OCI-LY3 (cell line): ENCODE measurements at regions not wholly inside any gene's neighbourhood (a gene's known extent, or its start where the extent isn't known, plus 50 kb on each side); places are given as distances from the start of the nearest gene placed in this dataset.
A peak's percentile ranks its signal among the peaks of the same experiment; 100 is the strongest.

Experiments
- H2AFZ ChIP-seq: fragments of 200-600, 300-600 bp; shearing (Covaris generic); 2 replicates; pipeline ENCODE4 v1.6.0; 2014; ENCODE audit warnings: antibody characterized with exemption, low read depth, low read length
- H3K27ac ChIP-seq: fragments of 200-600, 300-600 bp; sonication (generic); 2 replicates; pipeline ENCODE4 v1.5.1; 2014; ENCODE audit warnings: mild to moderate bottlenecking, low read length, moderate library complexity, mixed read lengths
- H3K27me3 ChIP-seq: fragments of 200-600, 300-600 bp; sonication (generic); 2 replicates; pipeline ENCODE4 v1.6.1; 2014; ENCODE audit warnings: low read depth, low read length, mixed read lengths
- H3K36me3 ChIP-seq: fragments of 200-600, 300-600 bp; sonication (generic); replicated peaks from 2 replicates; pipeline ENCODE3; 2014; ENCODE audit warnings: low read depth, low read length, mixed read lengths
- H3K4me1 ChIP-seq: fragments of 300-600, 200-600 bp; sonication (generic); 2 replicates; pipeline ENCODE4 v1.6.1; 2014; ENCODE audit warnings: low read length, mixed read lengths
- H3K4me2 ChIP-seq: fragments of 200-600, 300-600 bp; sonication (generic); 2 replicates; pipeline ENCODE4 v1.6.1; 2014; ENCODE audit warnings: low read length, mixed read lengths
- H3K4me3 ChIP-seq: fragments of 300-600, 200-600 bp; sonication (generic); 2 replicates; pipeline ENCODE4 v1.5.1; 2014; ENCODE audit warnings: antibody characterized with exemption, mild to moderate bottlenecking, low read length, moderate library complexity
- H3K79me2 ChIP-seq: fragments of 300-600, 200-600 bp; shearing (Covaris generic); 2 replicates; pipeline ENCODE4 v1.6.1; 2014; ENCODE audit warnings: mild to moderate bottlenecking, low read length, mixed read lengths
- H3K9ac ChIP-seq: fragments of 300-600, 200-600 bp; shearing (Covaris generic); 2 replicates; pipeline ENCODE4 v1.6.0; 2014; ENCODE audit warnings: mild to moderate bottlenecking, low read length, moderate library complexity
- H3K9me3 ChIP-seq: fragments of 200-600, 300-600 bp; shearing (Covaris generic); 2 replicates; pipeline ENCODE4 v1.6.1; 2014; ENCODE audit warnings: low read length, mixed read lengths; ENCODE audit not compliant: insufficient read depth
- H4K20me1 ChIP-seq: fragments of 200-600, 300-600 bp; sonication (generic); 2 replicates; pipeline ENCODE4 v1.6.1; 2016; ENCODE audit warnings: low read length, mixed read lengths; ENCODE audit not compliant: insufficient read depth
- EZH2phosphoT487 ChIP-seq: fragments of 200-600 bp; shearing (Covaris generic); IDR thresholded peaks from 2 replicates; pipeline ENCODE4 v1.6.1; 2018; ENCODE audit warnings: antibody characterized with exemption, mixed run types, low read depth
- TF ChIP-seq, protein P1 (sequence below): fragments of 200-600, 300-600 bp; sonication (generic); IDR thresholded peaks from 2 replicates; pipeline ENCODE4 v1.5.1; 2014; ENCODE audit warnings: antibody characterized with exemption, low read length, low read depth

GRCh38 chr4:158313566-158313965 is 103.3 kb downstream of the TMEM144 start:
- TF ChIP-seq, protein P1, sequence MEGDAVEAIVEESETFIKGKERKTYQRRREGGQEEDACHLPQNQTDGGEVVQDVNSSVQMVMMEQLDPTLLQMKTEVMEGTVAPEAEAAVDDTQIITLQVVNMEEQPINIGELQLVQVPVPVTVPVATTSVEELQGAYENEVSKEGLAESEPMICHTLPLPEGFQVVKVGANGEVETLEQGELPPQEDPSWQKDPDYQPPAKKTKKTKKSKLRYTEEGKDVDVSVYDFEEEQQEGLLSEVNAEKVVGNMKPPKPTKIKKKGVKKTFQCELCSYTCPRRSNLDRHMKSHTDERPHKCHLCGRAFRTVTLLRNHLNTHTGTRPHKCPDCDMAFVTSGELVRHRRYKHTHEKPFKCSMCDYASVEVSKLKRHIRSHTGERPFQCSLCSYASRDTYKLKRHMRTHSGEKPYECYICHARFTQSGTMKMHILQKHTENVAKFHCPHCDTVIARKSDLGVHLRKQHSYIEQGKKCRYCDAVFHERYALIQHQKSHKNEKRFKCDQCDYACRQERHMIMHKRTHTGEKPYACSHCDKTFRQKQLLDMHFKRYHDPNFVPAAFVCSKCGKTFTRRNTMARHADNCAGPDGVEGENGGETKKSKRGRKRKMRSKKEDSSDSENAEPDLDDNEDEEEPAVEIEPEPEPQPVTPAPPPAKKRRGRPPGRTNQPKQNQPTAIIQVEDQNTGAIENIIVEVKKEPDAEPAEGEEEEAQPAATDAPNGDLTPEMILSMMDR = no peak
- TF ChIP-seq EZH2phosphoT487 = no peak
- no peak overlapping the region for H2AFZ ChIP-seq

DNA sequence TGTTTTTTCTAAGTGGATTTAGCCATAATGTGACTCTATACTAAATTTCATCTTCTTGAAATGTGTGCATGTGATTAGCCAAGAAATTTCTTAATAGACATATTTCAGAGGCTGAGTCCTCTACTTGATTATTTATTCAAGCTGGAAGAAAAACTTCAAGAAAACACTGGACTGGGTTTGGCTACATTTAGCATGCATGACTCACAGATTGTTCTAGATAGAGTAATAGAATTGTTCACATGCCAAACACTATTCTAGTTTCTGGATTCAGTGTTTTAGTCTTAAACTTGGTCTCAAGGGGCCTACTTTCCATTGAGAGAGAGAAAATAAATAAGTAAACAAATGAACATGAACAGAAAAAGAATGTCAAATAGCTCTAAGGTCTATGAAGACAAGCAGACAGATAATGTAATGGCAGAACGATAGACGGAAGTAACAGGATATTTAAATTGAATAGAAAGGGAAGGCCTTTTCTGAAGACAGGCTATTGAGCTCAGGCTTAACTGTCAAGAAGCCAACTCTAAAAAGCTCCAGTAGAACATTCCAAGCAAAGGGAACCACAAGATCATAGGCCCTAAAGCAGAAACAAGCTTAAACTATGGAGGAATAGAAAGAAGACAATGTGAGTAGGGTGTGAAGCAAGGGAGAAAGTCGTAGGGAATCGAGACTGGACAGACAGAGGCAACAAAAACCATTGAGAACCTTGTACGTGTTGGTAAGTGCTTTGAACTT is 104.6 kb downstream of the TMEM144 start:
- H3K9ac ChIP-seq = no peak overlapping the region

More at GRCh38 chr4:158313566-158313965, 103.3 kb downstream of the TMEM144 start:
- no peaks in the 10 kb centered on the region for H3K79me2 ChIP-seq
- no peaks in the 10 kb centered on the region for H4K20me1 ChIP-seq
- no peak overlapping the region for H3K4me3 ChIP-seq
- peaks cover 2% of the 10 kb centered on the region for H3K36me3 ChIP-seq
- no peak overlapping the region for H3K4me2 ChIP-seq
- H3K9me3 ChIP-seq = no peaks in the 10 kb centered on the region
- H3K27me3 ChIP-seq = peaks cover 23% of the 10 kb centered on the region; the same call in 1 of the 2 replicates
- no peak overlapping the region for H3K27ac ChIP-seq
- H3K9ac ChIP-seq = no peak overlapping the region
- peaks cover 14% of the 10 kb centered on the region for H3K4me1 ChIP-seq

GRCh38 chr4:158315706-158316105 is 105.4 kb downstream of the TMEM144 start:
- Histone ChIP-seq H3K9me3 (no peaks in the 10 kb centered on the region), H4K20me1 (no peaks in the 10 kb centered on the region), H3K4me3 (no peak overlapping the region), H3K36me3 (no peaks in the 10 kb centered on the region), H2AFZ (no peak overlapping the region), H3K27me3 (peaks cover 36% of the 10 kb centered on the region; the same call in 1 of the 2 replicates), H3K9ac (no peak overlapping the region), H3K4me1 (peaks cover 14% of the 10 kb centered on the region), H3K79me2 (no peaks in the 10 kb centered on the region), H3K4me2 (no peak overlapping the region), H3K27ac (no peak overlapping the region)
- TF ChIP-seq, protein P1 = no peak
- TF ChIP-seq EZH2phosphoT487 = no peak

More for the DNA sequence above, 104.6 kb downstream of the TMEM144 start:
- peaks cover 32% of the 10 kb centered on the region; the same call in 1 of the 2 replicates for H3K27me3 ChIP-seq
- H3K27ac ChIP-seq = no peak overlapping the region
- H3K36me3 ChIP-seq = no peaks in the 10 kb centered on the region
- no peak overlapping the region for H2AFZ ChIP-seq
- TF ChIP-seq, protein P1 = no peak
- peaks cover 14% of the 10 kb centered on the region for H3K4me1 ChIP-seq
- H3K4me2 ChIP-seq = no peak overlapping the region
- H3K4me3 ChIP-seq = no peak overlapping the region
- H3K9me3 ChIP-seq = no peaks in the 10 kb centered on the region
- no peaks in the 10 kb centered on the region for H3K79me2 ChIP-seq
- H4K20me1 ChIP-seq = no peaks in the 10 kb centered on the region

DNA sequence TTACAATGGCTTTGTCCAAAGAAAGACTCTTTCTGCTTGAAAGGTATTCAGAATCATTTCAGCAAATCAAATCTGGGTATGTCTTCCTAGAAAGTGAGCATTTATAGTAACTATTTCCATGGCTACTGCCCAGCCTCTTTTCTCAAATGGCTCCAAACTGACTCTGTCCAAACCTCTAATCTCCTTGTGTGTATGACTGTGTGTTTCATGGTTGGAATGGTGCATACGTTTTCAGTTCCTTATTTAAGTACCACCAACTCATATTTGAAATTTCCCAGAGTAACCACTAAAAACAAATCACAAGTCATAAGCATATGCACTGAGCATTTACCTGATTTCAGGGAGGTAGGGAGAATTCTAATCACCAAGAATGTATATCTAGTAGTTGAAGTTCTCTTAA is 106.0 kb downstream of the TMEM144 start:
- Histone ChIP-seq H3K4me1 (peaks cover 14% of the 10 kb centered on the region), H3K9me3 (no peaks in the 10 kb centered on the region), H3K4me3 (no peak overlapping the region), H3K27me3 (peaks cover 38% of the 10 kb centered on the region; the same call in 1 of the 2 replicates), H3K4me2 (peak overlapping the region; percentile 14), H3K9ac (no peak overlapping the region), H3K36me3 (no peaks in the 10 kb centered on the region), H4K20me1 (no peaks in the 10 kb centered on the region), H3K79me2 (no peaks in the 10 kb centered on the region), H2AFZ (no peak overlapping the region), H3K27ac (no peak overlapping the region)
- TF ChIP-seq EZH2phosphoT487 = no peak
- TF ChIP-seq, protein P1 = no peak
